Progenitor cell of endocrine pancreas (in vitro differentiated cells): ENCODE measurements at regions not wholly inside any gene's neighbourhood (a gene's known extent, or its start where the extent isn't known, plus 50 kb on each side); places are given as distances from the start of the nearest gene placed in this dataset.
A peak's percentile ranks its signal among the peaks of the same experiment; 100 is the strongest.

Experiments
- DNase-seq: peaks from one replicate; pipeline ENCODE4 v3.0.0; 2021; ENCODE audit warnings: low spot score; ENCODE audit not compliant: unreplicated experiment
- H3K27ac Mint-ChIP-seq: 2 replicates; pipeline ENCODE4 v1.8.0; 2021; ENCODE audit warnings: mild to moderate bottlenecking, moderate library complexity, mixed read lengths
- H3K27me3 Mint-ChIP-seq: 2 replicates; pipeline ENCODE4 v1.8.0; 2021; ENCODE audit warnings: mixed read lengths
- H3K36me3 Mint-ChIP-seq: 2 replicates; pipeline ENCODE4 v1.8.0; 2022; ENCODE audit warnings: mixed read lengths; ENCODE audit not compliant: insufficient read depth
- H3K4me1 Mint-ChIP-seq: 2 replicates; pipeline ENCODE4 v1.8.0; 2021; ENCODE audit warnings: low read depth, mixed read lengths
- H3K4me3 Mint-ChIP-seq: 2 replicates; pipeline ENCODE4 v1.8.0; 2021; ENCODE audit warnings: low read depth, mild to moderate bottlenecking, moderate library complexity, mixed read lengths
- H3K9me3 Mint-ChIP-seq: 2 replicates; pipeline ENCODE4 v1.8.0; 2021; ENCODE audit warnings: low read depth, mixed read lengths
- CTCF ChIP-seq: fragments of 200-600 bp; sonication (generic); IDR thresholded peaks from one replicate; pipeline ENCODE4 v1.5.0; 2021; ENCODE audit warnings: antibody characterized with exemption, mild to moderate bottlenecking; ENCODE audit not compliant: unreplicated experiment

- peaks cover 17% of the 10 kb centered on the region for H3K27me3 Mint-ChIP-seq
- H3K27ac Mint-ChIP-seq, result no peak overlapping the region
Observed at GRCh38 chr5:6184481-6184880, 193.9 kb downstream of the MED10 start.

GRCh38 chr5:6183391-6184390 is 194.7 kb downstream of the MED10 start:
- H3K9me3 Mint-ChIP-seq, result no peaks in the 10 kb centered on the region
- no peak overlapping the region for H3K4me3 Mint-ChIP-seq
- TF ChIP-seq CTCF, result no peak
- H3K27me3 Mint-ChIP-seq, result peaks cover 23% of the 10 kb centered on the region
- no peaks in the 10 kb centered on the region for H3K36me3 Mint-ChIP-seq
- no peaks in the 10 kb centered on the region for H3K4me1 Mint-ChIP-seq
- no peak for DNase-seq
- H3K27ac Mint-ChIP-seq, result no peak overlapping the region

More at GRCh38 chr5:6184481-6184880, 193.9 kb downstream of the MED10 start:
- DNase-seq, result no peak
- TF ChIP-seq CTCF, result no peak
- Mint-ChIP-seq H3K9me3 (no peaks in the 10 kb centered on the region), H3K36me3 (no peaks in the 10 kb centered on the region), H3K4me3 (no peak overlapping the region), H3K4me1 (no peaks in the 10 kb centered on the region)

- peaks cover 29% of the 10 kb centered on the region for H3K27me3 Mint-ChIP-seq
Observed at GRCh38 chr5:6182271-6182815, 196.0 kb downstream of the MED10 start.

GRCh38 chr5:6181871-6182270 is 196.5 kb downstream of the MED10 start:
- no peaks in the 10 kb centered on the region for H3K36me3 Mint-ChIP-seq
- no peaks in the 10 kb centered on the region for H3K4me1 Mint-ChIP-seq
- no peak overlapping the region for H3K4me3 Mint-ChIP-seq
- peak overlapping the region; percentile 35 for H3K27ac Mint-ChIP-seq
- peaks cover 30% of the 10 kb centered on the region for H3K27me3 Mint-ChIP-seq
- no peak for TF ChIP-seq CTCF
- no peaks in the 10 kb centered on the region for H3K9me3 Mint-ChIP-seq
- DNase-seq, result no peak

More at GRCh38 chr5:6182271-6182815, 196.0 kb downstream of the MED10 start:
- H3K4me1 Mint-ChIP-seq, result no peaks in the 10 kb centered on the region
- DNase-seq, result no peak
- H3K9me3 Mint-ChIP-seq, result no peaks in the 10 kb centered on the region
- H3K36me3 Mint-ChIP-seq, result no peaks in the 10 kb centered on the region
- TF ChIP-seq CTCF, result no peak
- H3K4me3 Mint-ChIP-seq, result no peak overlapping the region
- H3K27ac Mint-ChIP-seq, result no peak overlapping the region

GRCh38 chr5:6181147-6181729 is 197.1 kb downstream of the MED10 start:
- TF ChIP-seq CTCF, result no peak
- Mint-ChIP-seq H3K27me3 (peaks cover 32% of the 10 kb centered on the region), H3K9me3 (no peaks in the 10 kb centered on the region), H3K4me3 (no peak overlapping the region), H3K36me3 (no peaks in the 10 kb centered on the region), H3K27ac (no peak overlapping the region), H3K4me1 (no peaks in the 10 kb centered on the region)
- no peak for DNase-seq
